ENCODE measurements at regions not wholly inside any gene's neighbourhood (a gene's known extent, or its start where the extent isn't known, plus 50 kb on each side); places are given as distances from the start of the nearest gene placed in this dataset.
"Not testable (repeated sequence)": the region's sequence is repeated elsewhere in the genome, so short reads cannot be mapped to it uniquely, and the experiment has no call there.

- DNase-seq: peak; percentile 15
- no peak overlapping the region for H3K4me3 Mint-ChIP-seq (ENCODE audit: unreplicated experiment)
- peaks cover 5% of the 10 kb centered on the region for H3K4me1 Mint-ChIP-seq (ENCODE audit: low read depth, unreplicated experiment)
- peaks cover 8% of the 10 kb centered on the region for H3K36me3 Mint-ChIP-seq (ENCODE audit: unreplicated experiment)
- TF ChIP-seq CTCF (IDR thresholded peaks at IDR 0.05; ENCODE audit: partially characterized antibody, unreplicated experiment): no peak
- peaks cover 3% of the 10 kb centered on the region for H3K9me3 Mint-ChIP-seq (ENCODE audit: unreplicated experiment)
- no peaks in the 10 kb centered on the region for H3K27me3 Mint-ChIP-seq (ENCODE audit: unreplicated experiment)
- H3K27ac Mint-ChIP-seq (ENCODE audit: unreplicated experiment): peak overlapping the region; percentile 9
Observed at GRCh38 chr16:59840169-59840568, 1106.1 kb upstream of the GOT2 start.

GRCh38 chr16:59826767-59827166 lies 1092.7 kb upstream of the GOT2 start:
- no peak for TF ChIP-seq CTCF (IDR thresholded peaks at IDR 0.05; ENCODE audit: partially characterized antibody, unreplicated experiment)
- Mint-ChIP-seq H3K9me3 (ENCODE audit: unreplicated experiment) (no peaks in the 10 kb centered on the region), H3K36me3 (ENCODE audit: unreplicated experiment) (no peaks in the 10 kb centered on the region), H3K4me1 (ENCODE audit: low read depth, unreplicated experiment) (no peaks in the 10 kb centered on the region), H3K27me3 (ENCODE audit: unreplicated experiment) (no peaks in the 10 kb centered on the region), H3K4me3 (ENCODE audit: unreplicated experiment) (no peak overlapping the region), H3K27ac (ENCODE audit: unreplicated experiment) (no peak overlapping the region)
- no peak for DNase-seq

- not testable (repeated sequence) for H3K4me1 Mint-ChIP-seq (ENCODE audit: low read depth, unreplicated experiment); H3K36me3 Mint-ChIP-seq (ENCODE audit: unreplicated experiment); H3K27me3 Mint-ChIP-seq (ENCODE audit: unreplicated experiment); H3K4me3 Mint-ChIP-seq (ENCODE audit: unreplicated experiment); H3K9me3 Mint-ChIP-seq (ENCODE audit: unreplicated experiment); H3K27ac Mint-ChIP-seq (ENCODE audit: unreplicated experiment); DNase-seq
Observed at GRCh38 chr16:59809488-59809887, 1075.4 kb upstream of the GOT2 start.

- no peak overlapping the region for H3K4me3 Mint-ChIP-seq (ENCODE audit: unreplicated experiment)
- no peak for TF ChIP-seq CTCF (IDR thresholded peaks at IDR 0.05; ENCODE audit: partially characterized antibody, unreplicated experiment)
- DNase-seq: no peak
- H3K9me3 Mint-ChIP-seq (ENCODE audit: unreplicated experiment): no peaks in the 10 kb centered on the region
- H3K4me1 Mint-ChIP-seq (ENCODE audit: low read depth, unreplicated experiment): no peaks in the 10 kb centered on the region
- H3K36me3 Mint-ChIP-seq (ENCODE audit: unreplicated experiment): no peaks in the 10 kb centered on the region
- peaks cover 2% of the 10 kb centered on the region for H3K27me3 Mint-ChIP-seq (ENCODE audit: unreplicated experiment)
- H3K27ac Mint-ChIP-seq (ENCODE audit: unreplicated experiment): no peak overlapping the region
Observed at GRCh38 chr16:59783191-59783590, 1049.1 kb upstream of the GOT2 start.

GRCh38 chr16:59773330-59773729 lies 1039.2 kb upstream of the GOT2 start:
- Mint-ChIP-seq H3K27ac (ENCODE audit: unreplicated experiment) (no peak overlapping the region), H3K4me1 (ENCODE audit: low read depth, unreplicated experiment) (no peaks in the 10 kb centered on the region), H3K27me3 (ENCODE audit: unreplicated experiment) (no peaks in the 10 kb centered on the region), H3K4me3 (ENCODE audit: unreplicated experiment) (no peak overlapping the region), H3K36me3 (ENCODE audit: unreplicated experiment) (no peaks in the 10 kb centered on the region), H3K9me3 (ENCODE audit: unreplicated experiment) (no peaks in the 10 kb centered on the region)
- TF ChIP-seq CTCF (IDR thresholded peaks at IDR 0.05; ENCODE audit: partially characterized antibody, unreplicated experiment): no peak
- DNase-seq: no peak

GRCh38 chr16:59759296-59759695 lies 1025.2 kb upstream of the GOT2 start:
- H3K4me3 Mint-ChIP-seq (ENCODE audit: unreplicated experiment): no peak overlapping the region
- no peak overlapping the region for H3K27ac Mint-ChIP-seq (ENCODE audit: unreplicated experiment)
- H3K27me3 Mint-ChIP-seq (ENCODE audit: unreplicated experiment): no peaks in the 10 kb centered on the region
- no peak for TF ChIP-seq CTCF (IDR thresholded peaks at IDR 0.05; ENCODE audit: partially characterized antibody, unreplicated experiment)
- DNase-seq: no peak
- peaks cover 2% of the 10 kb centered on the region for H3K9me3 Mint-ChIP-seq (ENCODE audit: unreplicated experiment)
- H3K36me3 Mint-ChIP-seq (ENCODE audit: unreplicated experiment): no peaks in the 10 kb centered on the region
- no peaks in the 10 kb centered on the region for H3K4me1 Mint-ChIP-seq (ENCODE audit: low read depth, unreplicated experiment)

Measured in glutamatergic neuron (in vitro differentiated cells).